MCF 10A (cell line): ENCODE measurements at regions not wholly inside any gene's neighbourhood (a gene's known extent, or its start where the extent isn't known, plus 50 kb on each side); places are given as distances from the start of the nearest gene placed in this dataset.
A peak's percentile ranks its signal among the peaks of the same experiment; 100 is the strongest.

Experiments
- BruUV-seq: library from RNA; stranded (reverse); fragments of 400-500 nt; replicated peaks from 2 replicates; lab custom pipeline; 2021; lab: Mats Ljungman, UMichigan
- CTCF ChIA-PET: fragments of 300-600 bp; sonication (Branson Sonifier 250); formaldehyde crosslinking; extraction: SDS; loops from one replicate; lab custom pipeline; 2021; ENCODE audit warnings: antibody characterized with exemption, inconsistent platforms; lab: Yijun Ruan, JAX
- POLR2A ChIA-PET: fragments of 300-600, 350-650 bp; sonication (Branson Sonifier 250); formaldehyde crosslinking; extraction: SDS; loops from one replicate; lab custom pipeline; 2020; ENCODE audit warnings: antibody characterized with exemption, inconsistent platforms; lab: Yijun Ruan, JAX
- DNase-seq: peaks from one replicate; pipeline ENCODE4 v3.0.0-alpha.2; 2018; ENCODE audit not compliant: unreplicated experiment
- H3K27ac Mint-ChIP-seq: one replicate; pipeline ENCODE4 v1.8.0; 2022; ENCODE audit warnings: mild to moderate bottlenecking, low read depth, mixed read lengths; ENCODE audit not compliant: unreplicated experiment
- H3K27me3 Mint-ChIP-seq: one replicate; pipeline ENCODE4 v1.8.0; 2022; ENCODE audit warnings: mixed read lengths; ENCODE audit not compliant: insufficient read depth, unreplicated experiment
- H3K36me3 Mint-ChIP-seq: one replicate; pipeline ENCODE4 v1.8.0; 2022; ENCODE audit warnings: mild to moderate bottlenecking, moderate library complexity, mixed read lengths; ENCODE audit not compliant: insufficient read depth, unreplicated experiment
- H3K4me1 Mint-ChIP-seq: one replicate; pipeline ENCODE4 v1.8.0; 2022; ENCODE audit warnings: mixed read lengths; ENCODE audit not compliant: insufficient read depth, unreplicated experiment
- H3K4me3 Mint-ChIP-seq: one replicate; pipeline ENCODE4 v1.8.0; 2022; ENCODE audit warnings: mild to moderate bottlenecking, moderate library complexity, mixed read lengths; ENCODE audit not compliant: unreplicated experiment
- H3K9me3 Mint-ChIP-seq: one replicate; pipeline ENCODE4 v1.8.0; 2022; ENCODE audit warnings: mixed read lengths; ENCODE audit not compliant: unreplicated experiment
- intact Hi-C: fragments of 100-400 bp; cut with micrococcal nuclease; formaldehyde crosslinking; loops from 2 replicates; pipeline ENCODE4 v1.14.1; 2022
- TF ChIP-seq, protein P1 (sequence below): fragments of 200-600 bp; IDR thresholded peaks from one replicate; pipeline ENCODE4 v1.8.0; 2022; ENCODE audit warnings: antibody characterized with exemption, mild to moderate bottlenecking; ENCODE audit not compliant: unreplicated experiment

DNA sequence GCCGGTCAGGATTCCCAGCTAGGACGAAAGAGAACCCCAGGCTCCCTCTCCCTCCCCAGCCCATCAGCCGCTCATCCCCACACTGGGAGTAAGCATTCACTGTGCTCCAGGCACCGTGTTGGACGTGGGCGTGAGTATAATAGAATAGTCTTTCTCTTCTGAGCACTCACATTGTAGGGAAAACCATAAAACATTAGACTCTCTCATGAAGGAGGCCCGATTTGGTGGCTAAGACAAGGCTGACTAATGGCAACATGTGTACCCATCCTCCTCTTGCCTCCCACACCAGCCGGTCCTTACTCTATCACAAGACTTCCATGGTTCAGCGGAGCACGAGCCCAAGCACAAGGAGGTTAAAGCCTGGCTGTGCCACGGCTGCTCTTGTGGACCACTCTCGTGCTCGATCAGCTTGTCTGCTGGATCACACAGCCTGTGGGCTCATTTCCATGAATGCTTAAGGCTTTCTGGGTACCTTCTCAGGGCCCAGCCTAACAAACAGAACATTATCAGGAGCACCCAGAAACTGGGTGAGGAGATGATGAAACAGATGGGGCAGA is 540.9 kb upstream of the RAB6C start:
- no peak overlapping the region for H3K27ac Mint-ChIP-seq
- CTCF ChIA-PET = no interaction called here
- BruUV-seq = no TSS peak
- no peaks in the 10 kb centered on the region for H3K4me1 Mint-ChIP-seq
- H3K9me3 Mint-ChIP-seq = no peaks in the 10 kb centered on the region
- no peak for DNase-seq
- no peaks in the 10 kb centered on the region for H3K36me3 Mint-ChIP-seq
- intact Hi-C loops = no loop called here
- POLR2A ChIA-PET = no interaction called here
- no peaks in the 10 kb centered on the region for H3K27me3 Mint-ChIP-seq
- TF ChIP-seq, protein P1, sequence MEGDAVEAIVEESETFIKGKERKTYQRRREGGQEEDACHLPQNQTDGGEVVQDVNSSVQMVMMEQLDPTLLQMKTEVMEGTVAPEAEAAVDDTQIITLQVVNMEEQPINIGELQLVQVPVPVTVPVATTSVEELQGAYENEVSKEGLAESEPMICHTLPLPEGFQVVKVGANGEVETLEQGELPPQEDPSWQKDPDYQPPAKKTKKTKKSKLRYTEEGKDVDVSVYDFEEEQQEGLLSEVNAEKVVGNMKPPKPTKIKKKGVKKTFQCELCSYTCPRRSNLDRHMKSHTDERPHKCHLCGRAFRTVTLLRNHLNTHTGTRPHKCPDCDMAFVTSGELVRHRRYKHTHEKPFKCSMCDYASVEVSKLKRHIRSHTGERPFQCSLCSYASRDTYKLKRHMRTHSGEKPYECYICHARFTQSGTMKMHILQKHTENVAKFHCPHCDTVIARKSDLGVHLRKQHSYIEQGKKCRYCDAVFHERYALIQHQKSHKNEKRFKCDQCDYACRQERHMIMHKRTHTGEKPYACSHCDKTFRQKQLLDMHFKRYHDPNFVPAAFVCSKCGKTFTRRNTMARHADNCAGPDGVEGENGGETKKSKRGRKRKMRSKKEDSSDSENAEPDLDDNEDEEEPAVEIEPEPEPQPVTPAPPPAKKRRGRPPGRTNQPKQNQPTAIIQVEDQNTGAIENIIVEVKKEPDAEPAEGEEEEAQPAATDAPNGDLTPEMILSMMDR = no peak
- no peak overlapping the region for H3K4me3 Mint-ChIP-seq

DNA sequence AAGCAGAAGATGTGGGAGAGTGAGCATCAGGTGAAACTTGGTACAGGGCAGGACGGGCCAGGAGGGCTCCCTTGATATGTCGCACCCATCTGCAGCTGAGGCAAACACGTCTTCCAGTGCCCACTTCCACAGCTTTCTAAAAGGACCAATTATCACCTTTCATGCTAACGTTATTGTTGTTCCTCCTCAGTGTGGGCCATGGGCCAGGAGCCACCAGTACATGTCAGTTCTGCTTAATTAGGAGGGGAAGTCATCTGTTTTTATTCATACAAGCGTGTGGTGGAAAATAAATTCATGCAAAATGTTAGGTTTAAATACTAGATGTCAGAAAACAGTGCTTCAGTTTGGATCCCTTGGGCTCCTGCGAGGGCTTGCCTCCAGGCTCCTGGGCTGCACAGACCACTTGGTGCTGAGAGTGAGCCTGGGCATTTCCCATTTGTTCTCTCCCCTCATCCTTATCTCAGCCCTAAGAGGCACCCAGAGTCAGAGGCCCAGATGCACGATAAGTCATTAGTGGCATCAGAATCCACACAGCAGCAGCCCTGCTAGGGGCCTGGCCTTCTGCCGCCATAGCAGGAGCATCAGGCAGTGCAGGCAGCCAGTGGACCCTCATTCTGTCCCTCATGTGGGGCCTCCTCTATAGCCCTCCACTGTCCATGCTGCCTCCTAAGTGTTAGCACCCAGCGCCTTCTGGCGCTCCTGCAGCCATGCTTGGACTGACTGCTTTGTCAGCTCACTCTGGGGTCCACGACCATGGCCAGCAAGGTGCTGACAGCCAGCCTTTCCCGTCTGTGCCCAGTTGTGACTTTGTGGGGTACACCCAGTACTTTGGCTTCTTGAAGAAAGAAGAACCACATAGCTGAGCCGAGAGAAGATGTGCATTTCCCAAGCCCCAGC is 539.8 kb upstream of the RAB6C start:
- H3K27ac Mint-ChIP-seq = no peak overlapping the region

DNA sequence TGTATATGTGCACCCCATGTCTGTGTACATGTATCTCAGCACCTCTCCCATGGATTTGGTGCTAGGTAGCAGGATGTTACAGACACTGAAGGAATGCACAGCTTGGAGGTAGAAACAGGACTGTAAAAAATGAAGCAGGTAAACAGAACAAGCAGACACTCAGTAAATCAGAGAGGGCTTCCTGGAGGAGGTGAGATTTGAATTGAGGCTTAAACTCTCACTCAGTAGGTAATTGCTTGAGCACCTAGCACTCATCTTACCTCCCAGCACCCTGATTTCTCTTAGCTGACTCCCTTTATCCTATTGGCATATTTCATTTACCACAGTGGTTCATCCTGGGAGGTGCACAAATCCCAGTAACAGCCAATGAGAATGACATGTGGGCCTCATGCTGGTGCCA is 537.9 kb upstream of the RAB6C start:
- no TSS peak for BruUV-seq
- no peak overlapping the region for H3K27ac Mint-ChIP-seq
- H3K9me3 Mint-ChIP-seq = peaks cover 11% of the 10 kb centered on the region
- H3K36me3 Mint-ChIP-seq = no peaks in the 10 kb centered on the region
- no peaks in the 10 kb centered on the region for H3K4me1 Mint-ChIP-seq
- intact Hi-C loops = no loop called here
- no peak for DNase-seq
- H3K27me3 Mint-ChIP-seq = no peaks in the 10 kb centered on the region
- no peak overlapping the region for H3K4me3 Mint-ChIP-seq
- POLR2A ChIA-PET = no interaction called here
- TF ChIP-seq, protein P1 = no peak
- CTCF ChIA-PET = no interaction called here

More for the DNA sequence above, 539.8 kb upstream of the RAB6C start:
- TF ChIP-seq, protein P1 = no peak
- H3K27me3 Mint-ChIP-seq = no peaks in the 10 kb centered on the region
- H3K4me3 Mint-ChIP-seq = no peak overlapping the region
- DNase-seq = no peak
- ChIA-PET POLR2A (no interaction called here), CTCF (no interaction called here)
- no peaks in the 10 kb centered on the region for H3K4me1 Mint-ChIP-seq
- H3K9me3 Mint-ChIP-seq = peaks cover 4% of the 10 kb centered on the region
- H3K36me3 Mint-ChIP-seq = no peaks in the 10 kb centered on the region
- intact Hi-C loops = no loop called here
- BruUV-seq = no TSS peak

DNA sequence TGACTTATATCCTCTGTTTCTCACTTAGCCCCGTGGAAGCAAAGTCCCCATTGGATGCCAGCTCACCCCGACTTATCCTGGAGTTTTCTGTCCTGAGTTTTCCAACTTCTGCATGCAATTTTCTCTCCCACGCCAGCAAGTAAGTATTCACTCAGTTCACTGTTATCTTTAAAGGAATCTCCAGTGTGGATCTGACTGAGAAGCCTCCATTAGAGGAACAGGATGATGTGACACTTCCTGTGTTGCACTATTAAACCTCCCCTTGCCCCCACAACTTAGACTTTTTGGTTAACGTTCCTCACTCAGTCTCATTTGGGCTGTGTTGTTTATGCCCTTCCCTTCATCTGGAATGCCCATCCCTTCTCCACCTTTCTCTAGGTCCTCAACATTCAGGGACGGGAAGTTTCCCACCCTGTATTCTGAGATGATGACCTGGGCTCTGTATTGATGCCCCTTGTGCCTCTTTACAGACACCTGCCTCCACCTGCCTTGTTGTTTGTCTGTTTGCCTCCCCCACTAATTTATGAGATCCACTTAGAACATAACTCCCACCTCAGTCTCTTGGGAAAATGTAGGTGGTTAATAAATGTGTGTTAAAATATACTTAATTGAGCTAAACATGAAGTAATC is 536.1 kb upstream of the RAB6C start:
- Mint-ChIP-seq H3K4me1 (no peaks in the 10 kb centered on the region), H3K27me3 (peaks cover 2% of the 10 kb centered on the region), H3K27ac (no peak overlapping the region), H3K36me3 (no peaks in the 10 kb centered on the region), H3K4me3 (peak overlapping the region; percentile 57), H3K9me3 (peaks cover 11% of the 10 kb centered on the region)
- CTCF ChIA-PET = interaction anchor here (0.7 kb wide), 1 partner anchor 1055 kb away, joined by 3 read pairs; no protein-coding TSS in a partner anchor
- intact Hi-C loops = no loop called here
- TF ChIP-seq, protein P1 = no peak
- POLR2A ChIA-PET = no interaction called here
- no TSS peak for BruUV-seq
- DNase-seq = no peak
